ENCODE measurements at regions not wholly inside any gene's neighbourhood (a gene's known extent, or its start where the extent isn't known, plus 50 kb on each side); places are given as distances from the start of the nearest gene placed in this dataset.
A peak's percentile ranks its signal among the peaks of the same experiment; 100 is the strongest.
"Not testable (repeated sequence)": the region's sequence is repeated elsewhere in the genome, so short reads cannot be mapped to it uniquely, and the experiment has no call there.

GRCh38 chr2:104904889-104905288 lies 51.0 kb downstream of the POU3F3 start:
- DNase-seq (ENCODE audit: low spot score), result no peak

GRCh38 chr2:104909317-104909716 lies 55.4 kb downstream of the POU3F3 start:
- DNase-seq (ENCODE audit: low spot score), result no peak

GRCh38 chr2:104914509-104914908 lies 60.6 kb downstream of the POU3F3 start:
- no peak for DNase-seq (ENCODE audit: low spot score)

- DNase-seq (ENCODE audit: low spot score), result no peak
These were observed 61.3 kb downstream of the POU3F3 start for GRCh38 chr2:104915107-104915793.

GRCh38 chr2:104919127-104919526 lies 65.2 kb downstream of the POU3F3 start:
- peak; percentile 9 for DNase-seq (ENCODE audit: low spot score)

- DNase-seq (ENCODE audit: low spot score), result no peak
These were observed 69.8 kb downstream of the POU3F3 start for GRCh38 chr2:104923665-104924064.

GRCh38 chr2:104929663-104930062 lies 75.7 kb downstream of the POU3F3 start:
- no peak for DNase-seq (ENCODE audit: low spot score)

- DNase-seq (ENCODE audit: low spot score), result no peak
These were observed 76.8 kb downstream of the POU3F3 start for GRCh38 chr2:104930732-104931131.

GRCh38 chr2:104932243-104932642 lies 78.3 kb downstream of the POU3F3 start:
- DNase-seq (ENCODE audit: low spot score), result no peak

GRCh38 chr2:104933151-104933917 lies 79.4 kb downstream of the POU3F3 start:
- DNase-seq (ENCODE audit: low spot score), result no peak

- DNase-seq (ENCODE audit: low spot score), result no peak
These were observed 82.6 kb downstream of the POU3F3 start for GRCh38 chr2:104936527-104936926.

GRCh38 chr2:104938231-104938941 lies 84.5 kb downstream of the POU3F3 start:
- DNase-seq (ENCODE audit: low spot score), result no peak

GRCh38 chr2:104939570-104940217 lies 85.8 kb downstream of the POU3F3 start:
- DNase-seq (ENCODE audit: low spot score), result no peak

- peak; percentile 42 for DNase-seq (ENCODE audit: low spot score)
These were observed 90.6 kb downstream of the POU3F3 start for GRCh38 chr2:104944495-104944894.

GRCh38 chr2:104945121-104945520 lies 91.2 kb downstream of the POU3F3 start:
- no peak for DNase-seq (ENCODE audit: low spot score)

GRCh38 chr2:104945866-104946265 lies 92.0 kb downstream of the POU3F3 start:
- DNase-seq (ENCODE audit: low spot score), result peak; percentile 76

GRCh38 chr2:104947456-104947855 lies 90.4 kb upstream of the MRPS9 start:
- DNase-seq (ENCODE audit: low spot score), result not testable (repeated sequence)

- DNase-seq (ENCODE audit: low spot score), result no peak
These were observed 84.9 kb upstream of the MRPS9 start for GRCh38 chr2:104952976-104953375.

- no peak for DNase-seq (ENCODE audit: low spot score)
These were observed 72.0 kb upstream of the MRPS9 start for GRCh38 chr2:104965900-104966299.

GRCh38 chr2:104969564-104969963 lies 68.3 kb upstream of the MRPS9 start:
- peak; percentile 77 for DNase-seq (ENCODE audit: low spot score)

GRCh38 chr2:104975371-104975770 lies 62.5 kb upstream of the MRPS9 start:
- no peak for DNase-seq (ENCODE audit: low spot score)

- no peak for DNase-seq (ENCODE audit: low spot score)
These were observed 62.0 kb upstream of the MRPS9 start for GRCh38 chr2:104975851-104976250.
